SH-SY5Y (cell line): ENCODE measurements at regions not wholly inside any gene's neighbourhood (a gene's known extent, or its start where the extent isn't known, plus 50 kb on each side); places are given as distances from the start of the nearest gene placed in this dataset.

Experiments
- GATA2 ChIP-seq: IDR thresholded peaks from 2 replicates; pipeline ENCODE4 v1.6.1; 2011; ENCODE audit warnings: mild to moderate bottlenecking, low read depth, low read length
- GATA3 ChIP-seq: IDR thresholded peaks from 2 replicates; pipeline ENCODE4 v1.6.1; 2011; ENCODE audit warnings: low read depth, mild to moderate bottlenecking, low read length, moderate library complexity

GRCh38 chr9:80948876-80949275 is 740.5 kb downstream of the TLE1 start:
- TF ChIP-seq GATA2 (no peak), GATA3 (no peak)
